HG03135 (cell line): ENCODE measurements at regions not wholly inside any gene's neighbourhood (a gene's known extent, or its start where the extent isn't known, plus 50 kb on each side); places are given as distances from the start of the nearest gene placed in this dataset.
"Not testable (repeated sequence)": the region's sequence is repeated elsewhere in the genome, so short reads cannot be mapped to it uniquely, and the experiment has no call there.

Experiments
- ATAC-seq: cut with Tn5 transposase; IDR thresholded peaks from one replicate; pipeline ENCODE4 v1.9.1; 2021; ENCODE audit warnings: mild to moderate bottlenecking, moderate library complexity; ENCODE audit not compliant: unreplicated experiment

GRCh38 chr5:85647349-85648127, 970.2 kb upstream of the COX7C start:
- no peak for ATAC-seq

GRCh38 chr5:85648495-85648894, 969.2 kb upstream of the COX7C start:
- ATAC-seq = no peak

DNA sequence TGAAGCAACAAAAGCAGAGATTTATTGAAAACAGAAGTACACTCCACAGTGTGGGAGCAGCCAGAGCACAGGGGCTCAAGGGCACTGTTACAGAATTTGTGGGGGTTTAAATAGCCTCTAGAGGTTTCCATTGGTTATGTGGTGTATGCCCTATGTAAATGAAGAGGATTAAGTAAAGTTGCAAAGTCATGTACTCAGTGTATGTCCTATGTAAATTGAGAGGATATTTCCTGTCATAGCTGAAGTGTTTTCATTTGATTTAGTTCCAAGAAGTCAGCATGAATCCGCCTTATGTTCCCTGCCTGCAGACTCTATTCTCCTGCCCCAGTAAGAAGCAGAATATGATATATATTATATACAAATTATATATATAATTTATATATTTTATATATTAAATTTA, 966.0 kb upstream of the COX7C start:
- no peak for ATAC-seq

- not testable (repeated sequence) for ATAC-seq
These were observed 963.6 kb upstream of the COX7C start for GRCh38 chr5:85654144-85654543.

DNA sequence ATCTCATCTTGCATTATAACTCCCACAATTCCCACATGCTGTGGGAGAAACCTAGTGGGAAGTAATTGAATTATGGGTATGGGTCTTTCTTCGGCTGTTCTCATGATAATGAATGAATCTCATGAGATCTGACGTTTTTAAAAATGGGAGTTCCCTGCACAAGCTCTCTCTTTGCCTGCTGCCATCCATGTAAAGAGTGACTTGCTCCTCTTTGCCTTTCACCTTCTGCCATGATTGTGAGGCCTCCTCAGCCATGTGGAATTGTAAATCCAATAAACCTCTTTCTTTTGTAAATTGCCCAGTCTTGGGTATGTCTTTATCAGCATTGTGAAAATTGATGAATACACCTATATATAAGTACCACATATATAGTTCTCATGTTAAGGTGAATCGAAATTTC, 961.7 kb upstream of the COX7C start:
- no peak for ATAC-seq

GRCh38 chr5:85657328-85657727, 960.4 kb upstream of the COX7C start:
- not testable (repeated sequence) for ATAC-seq

- not testable (repeated sequence) for ATAC-seq
These were observed 954.6 kb upstream of the COX7C start for GRCh38 chr5:85662969-85663707.

DNA sequence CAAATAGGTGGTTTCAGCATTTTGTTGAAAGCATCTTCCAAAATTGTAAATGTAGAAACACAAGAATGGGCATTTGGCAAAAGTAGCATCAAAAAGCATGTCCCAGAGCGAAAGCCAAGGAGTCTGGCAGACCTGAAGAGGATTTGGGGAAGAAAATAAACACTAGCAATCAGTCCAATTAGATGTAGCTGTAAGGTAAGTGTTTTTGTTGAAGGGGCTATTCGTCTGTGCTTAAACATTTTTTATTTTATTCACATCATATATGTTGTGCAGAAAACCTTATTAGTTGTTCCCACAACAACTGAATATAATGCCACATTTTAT, 954.1 kb upstream of the COX7C start:
- ATAC-seq = no peak

DNA sequence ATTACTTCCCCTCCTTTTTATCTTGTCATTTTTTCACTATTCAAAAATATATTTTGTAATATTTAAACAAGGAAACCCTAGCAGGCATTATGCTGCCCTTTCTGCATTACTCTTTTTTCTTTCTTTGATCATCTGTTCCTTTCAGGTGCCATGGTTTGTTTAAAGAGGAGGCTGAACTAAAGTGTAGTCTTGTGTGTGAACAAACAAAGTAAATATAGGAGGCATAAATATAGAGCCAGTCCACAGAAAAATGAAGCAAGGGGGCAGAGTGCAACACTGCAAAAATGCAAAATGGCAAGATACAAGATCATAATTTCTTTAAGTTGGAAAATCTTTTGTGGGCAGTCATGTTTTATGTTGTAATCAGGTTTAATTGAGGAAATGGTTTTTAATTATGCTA, 947.3 kb upstream of the COX7C start:
- ATAC-seq = no peak

DNA sequence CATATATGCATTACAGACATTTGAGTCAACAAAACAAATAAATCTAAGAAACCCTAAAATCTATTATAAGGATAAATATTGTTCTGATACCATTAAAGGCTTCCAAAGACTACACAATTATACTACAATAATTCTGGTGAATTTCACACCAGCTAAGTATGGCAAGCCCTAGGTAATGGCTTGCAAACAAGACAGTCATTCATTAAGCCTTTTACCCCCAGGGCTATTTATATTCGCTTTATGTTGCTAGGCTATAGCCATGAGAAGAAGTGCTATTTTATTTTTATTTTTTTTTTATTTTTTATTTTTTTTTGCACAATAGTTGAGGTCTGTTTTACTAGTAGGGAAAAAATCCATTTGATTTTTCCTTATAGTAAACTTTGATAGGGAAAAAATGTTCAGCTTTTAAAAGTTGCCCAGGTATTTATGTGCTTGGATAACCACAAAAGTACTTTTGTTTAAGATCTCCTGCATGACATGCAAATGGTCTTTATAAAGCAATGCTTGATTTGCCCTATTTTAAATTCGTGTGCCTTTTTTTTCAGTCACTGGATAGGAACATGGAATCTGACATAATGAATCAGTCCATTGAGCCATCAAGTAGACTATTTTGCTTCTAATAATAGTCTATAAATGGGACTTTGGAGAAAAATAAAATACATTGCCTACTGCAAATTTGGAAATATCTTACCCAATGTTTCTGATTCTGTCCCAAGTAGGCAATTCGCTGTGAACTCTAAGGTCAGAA, 946.3 kb upstream of the COX7C start:
- ATAC-seq = no peak

- ATAC-seq = no peak
These were observed 935.9 kb upstream of the COX7C start for GRCh38 chr5:85681871-85682270.

DNA sequence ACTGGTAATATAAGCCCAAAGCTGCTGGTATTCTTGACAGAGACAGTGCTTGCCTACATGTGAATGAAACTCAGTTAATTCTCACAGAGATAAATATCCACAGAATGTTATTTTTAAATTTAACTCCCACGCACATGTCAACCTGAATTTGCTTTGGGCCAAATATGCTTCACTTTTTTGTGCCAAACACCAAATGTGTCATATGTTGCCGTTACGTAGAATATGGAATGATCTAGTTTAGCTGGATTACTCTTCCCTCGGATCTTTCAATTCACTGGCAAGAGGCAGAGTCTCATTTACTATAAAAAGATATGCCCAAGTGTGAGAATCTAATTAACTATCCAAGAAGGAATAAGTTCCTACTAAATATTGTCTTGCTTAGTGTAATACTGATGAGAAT, 933.4 kb upstream of the COX7C start:
- no peak for ATAC-seq

DNA sequence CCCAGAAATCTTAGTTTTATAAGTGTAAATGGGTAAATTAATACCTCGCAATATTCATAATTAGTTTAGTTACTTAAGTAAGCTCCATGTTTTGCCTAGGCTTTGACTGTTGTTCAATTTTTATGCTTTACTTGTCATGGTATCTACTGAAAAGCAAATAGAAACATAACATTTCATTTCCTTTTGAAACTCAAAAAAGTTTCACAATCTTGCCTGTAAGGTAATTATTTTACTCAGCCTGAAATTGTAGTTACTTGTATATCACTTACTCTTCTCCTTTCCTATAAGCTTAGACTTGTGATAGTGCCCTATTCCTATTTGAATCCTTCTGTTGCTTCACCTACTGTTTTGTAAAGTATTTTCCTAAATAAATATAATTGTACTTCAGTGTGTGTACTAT, 914.4 kb upstream of the COX7C start:
- no peak for ATAC-seq

DNA sequence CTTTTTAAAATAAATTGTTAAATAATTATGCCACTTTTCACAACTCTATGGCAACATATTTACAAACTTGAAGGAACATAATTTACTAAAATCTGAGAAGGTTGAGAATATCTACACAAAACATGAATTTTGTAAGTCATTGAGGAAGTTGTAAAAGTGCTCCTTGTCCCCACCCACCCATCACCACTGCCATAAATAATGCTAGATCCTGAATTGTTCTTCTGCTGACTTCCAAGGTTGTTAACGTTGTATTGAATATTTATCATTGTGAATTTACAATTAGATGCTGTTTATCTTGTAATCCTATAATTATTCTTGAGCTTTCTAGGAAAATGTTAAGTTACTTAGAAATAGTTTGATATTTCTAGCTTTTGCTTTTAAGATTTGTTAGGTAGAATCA, 908.0 kb upstream of the COX7C start:
- ATAC-seq = no peak

DNA sequence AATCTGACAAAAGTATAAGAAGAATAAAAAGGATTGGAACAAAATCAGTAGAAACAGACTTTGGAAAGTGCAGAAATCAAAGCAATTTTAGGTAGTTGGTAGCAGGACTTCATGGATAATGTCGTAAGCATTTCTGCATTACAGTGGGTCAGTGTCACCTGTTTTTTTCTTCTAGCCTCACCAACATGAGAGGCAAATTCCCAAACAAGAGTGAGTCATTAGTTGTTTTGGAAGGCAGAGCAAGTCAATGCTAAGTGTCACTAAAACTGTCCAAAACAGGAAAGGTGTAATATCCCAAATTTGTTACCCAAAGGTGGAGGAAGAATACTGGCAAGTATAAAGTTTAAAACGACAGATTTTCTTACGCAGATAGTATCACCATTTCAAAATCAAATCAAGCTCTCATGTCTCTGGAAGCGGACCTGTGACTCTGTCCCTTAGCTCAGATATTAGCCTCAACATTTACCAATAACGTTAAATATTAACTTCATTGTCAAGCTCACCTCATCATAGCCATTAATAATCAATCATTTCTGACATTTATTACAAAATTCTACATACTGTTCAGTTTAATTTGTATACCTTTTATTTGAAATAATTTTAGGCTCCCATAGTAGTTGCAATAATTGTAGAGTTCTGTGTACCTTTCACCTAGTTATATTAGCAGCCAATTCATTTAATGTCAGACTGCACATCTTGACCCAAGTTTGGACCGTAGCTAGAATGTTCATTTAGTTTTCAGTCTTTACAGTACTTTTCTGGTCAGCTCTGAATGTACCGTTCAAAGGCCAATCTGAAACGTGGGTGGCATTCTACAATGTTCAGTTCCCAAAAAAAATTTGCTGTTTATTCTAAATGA, 901.2 kb upstream of the COX7C start:
- no peak for ATAC-seq

GRCh38 chr5:85717203-85717563, 900.6 kb upstream of the COX7C start:
- ATAC-seq = no peak

- no peak for ATAC-seq
These were observed 885.6 kb upstream of the COX7C start for GRCh38 chr5:85732185-85732584.

GRCh38 chr5:85741972-85742371, 875.8 kb upstream of the COX7C start:
- no peak for ATAC-seq

- no peak for ATAC-seq
These were observed 857.2 kb upstream of the COX7C start for GRCh38 chr5:85760519-85760918.

- no peak for ATAC-seq
These were observed 848.4 kb upstream of the COX7C start for GRCh38 chr5:85769347-85769746.

DNA sequence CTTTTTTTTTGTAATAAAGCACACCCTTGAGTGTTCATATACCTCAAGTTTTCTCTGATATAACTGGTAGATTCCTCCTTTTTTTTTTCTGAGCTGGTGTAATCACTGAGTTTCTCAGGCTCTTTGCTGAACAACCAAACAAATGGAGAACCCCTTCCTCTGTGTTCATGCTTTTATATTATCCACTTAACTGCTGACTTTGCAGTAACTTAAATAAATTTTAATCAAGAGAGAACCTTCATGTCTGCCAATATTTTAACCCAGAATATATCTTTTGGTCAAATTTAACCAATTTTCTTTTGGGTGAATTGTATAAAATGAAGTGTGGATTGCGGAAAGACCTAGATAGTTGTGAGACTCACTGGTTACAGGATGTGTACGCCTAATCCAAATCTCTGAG, 833.0 kb upstream of the COX7C start:
- ATAC-seq = no peak
